HepG2 (cell line): ENCODE measurements at regions not wholly inside any gene's neighbourhood (a gene's known extent, or its start where the extent isn't known, plus 50 kb on each side); places are given as distances from the start of the nearest gene placed in this dataset.

Experiments
- ATAC-seq: fragments of 200-7000 bp; cut with Tn5 transposase; 3 replicates; pipeline ENCODE4 v1.9.1; 2020; ENCODE audit warnings: mild to moderate bottlenecking, moderate library complexity
- BruUV-seq: library from RNA; stranded (reverse); fragments of 400-500 nt; replicated peaks from 2 replicates; lab custom pipeline; 2021; lab: Mats Ljungman, UMichigan
- CTCF ChIA-PET: fragments of 300-600 bp; formaldehyde crosslinking; extraction: SDS; loops from one replicate; lab custom pipeline; 2021; ENCODE audit warnings: low total read pairs, inconsistent platforms, low intra/inter-chr PET ratio; lab: Yijun Ruan, JAX
- POLR2A ChIA-PET: fragments of 350-600 bp; sonication (Branson Sonifier 250); formaldehyde crosslinking; loops from one replicate; lab custom pipeline; 2020; ENCODE audit warnings: antibody characterized with exemption, inconsistent platforms; lab: Yijun Ruan, JAX
- DNase-seq: peaks from one replicate; pipeline ENCODE4 v3.0.0-alpha.2; 2015; ENCODE audit warnings: low spot score
- FAIRE-seq: peaks from 3 replicates; lab custom pipeline; 2011; peaks lifted over from hg19 to GRCh38; lab: Jason Lieb, UNC
- H2AFZ ChIP-seq: one replicate; pipeline ENCODE4 v1.6.1; 2011; ENCODE audit warnings: low read length, inconsistent platforms
- H3K27ac ChIP-seq: fragments of 300-600 bp; 3 replicates; pipeline ENCODE4 v1.8.0; 2011; ENCODE audit warnings: mixed run types, mild to moderate bottlenecking, mixed read lengths, low read length, inconsistent platforms; ENCODE audit not compliant: insufficient read depth; ENCODE audit errors: extremely low read length
- H3K27me3 ChIP-seq, 2 experiments: fragments of 200-600 bp in 1 of 2; 2 replicates in 1 of 2; 3 replicates in 1 of 2; pipeline versions ENCODE4 v1.6.0 to v1.8.0; 2011; ENCODE audit warnings: low read length in 2 of 2, mild to moderate bottlenecking in 2 of 2, moderate library complexity in 2 of 2, inconsistent platforms in 1 of 2; ENCODE audit not compliant: insufficient read depth in 2 of 2, control insufficient read depth in 1 of 2
- H3K36me3 ChIP-seq, 2 experiments: fragments of 200-600 bp in 1 of 2; replicated peaks in 1 of 2; 2 replicates in 1 of 2; 3 replicates in 1 of 2; pipeline versions ENCODE4 v1.5.1 to v1.8.0; 2011; ENCODE audit warnings: low read length in 2 of 2, inconsistent platforms in 1 of 2; ENCODE audit not compliant: insufficient read depth in 2 of 2, control insufficient read depth in 1 of 2
- H3K4me1 ChIP-seq: 2 replicates; pipeline ENCODE4 v1.5.1; 2012; ENCODE audit warnings: low read length, inconsistent platforms; ENCODE audit not compliant: insufficient read depth
- H3K4me2 ChIP-seq: 2 replicates; pipeline ENCODE4 v1.6.0; 2011; ENCODE audit warnings: low read depth, low read length, inconsistent platforms
- H3K4me3 ChIP-seq, 3 experiments: fragments of 200-600 bp in 1 of 3; sonication (generic), shearing (Covaris generic) in 1 of 3; replicated peaks in 1 of 3; 2 replicates each; pipeline ENCODE4 v1.5.1; 2011 to 2016; ENCODE audit warnings: low read length in 3 of 3, inconsistent platforms in 2 of 3, low read depth in 2 of 3, mild to moderate bottlenecking in 2 of 3, control low read depth in 1 of 3, mixed read lengths in 1 of 3; ENCODE audit not compliant: insufficient read depth in 1 of 3
- H3K79me2 ChIP-seq: one replicate; pipeline ENCODE4 v1.6.1; 2011; ENCODE audit warnings: low read length, inconsistent platforms; ENCODE audit not compliant: insufficient read depth
- H3K9ac ChIP-seq: 2 replicates; pipeline ENCODE4 v1.6.0; 2011; ENCODE audit warnings: mild to moderate bottlenecking, low read depth, low read length, inconsistent platforms; ENCODE audit not compliant: insufficient read depth
- H3K9me3 ChIP-seq: 2 replicates; pipeline ENCODE4 v1.5.1; 2012; ENCODE audit warnings: mild to moderate bottlenecking, low read length
- H4K20me1 ChIP-seq: 2 replicates; pipeline ENCODE4 v1.6.0; 2011; ENCODE audit warnings: inconsistent platforms, mild to moderate bottlenecking, low read length, moderate library complexity; ENCODE audit not compliant: insufficient read depth
- FOXJ3 ChIP-seq: sonication (generic); formaldehyde crosslinking; IDR thresholded peaks from 2 replicates; pipeline ENCODE4 v1.4.0; 2020; ENCODE audit warnings: missing genetic modification reagents, mild to moderate bottlenecking, borderline replicate concordance
- IRF2 ChIP-seq: IDR thresholded peaks from 2 replicates; pipeline ENCODE4 v1.6.1; 2018; ENCODE audit warnings: missing genetic modification reagents, missing compliant biosample characterization
- MXI1 ChIP-seq: IDR thresholded peaks from 3 replicates; pipeline ENCODE4 v1.6.1; 2012; ENCODE audit warnings: low read depth, low read length, inconsistent platforms, borderline replicate concordance
- RBAK ChIP-seq: sonication (generic); formaldehyde crosslinking; IDR thresholded peaks from 2 replicates; pipeline ENCODE4 v1.5.1; 2020; ENCODE audit warnings: mild to moderate bottlenecking, missing genetic modification reagents
- ZNF569 ChIP-seq: sonication (generic); formaldehyde crosslinking; IDR thresholded peaks from 2 replicates; pipeline ENCODE4 v1.5.0; 2020; ENCODE audit warnings: mild to moderate bottlenecking, missing genetic modification reagents, moderate library complexity, borderline replicate concordance
- WGBS: methylation state at CpG from one replicate; pipeline ENCODE4 v1.1.6; 2017; ENCODE audit warnings: low lambda C conversion rate; 5-methylcytosine and 5-hydroxymethylcytosine counted together
- in situ Hi-C: cut with HindIII; loops from 2 replicates; pipeline ENCODE4 v1.10.0; 2017; ENCODE audit warnings: low pct_unique_long_range_greater_than_20kb; ENCODE audit not compliant: extremely low pct_ligation_motif_present
- intact Hi-C: fragments of 100-400 bp; cut with micrococcal nuclease; formaldehyde crosslinking; loops from one replicate; pipeline ENCODE4 v1.10.0; 2022; ENCODE audit not compliant: unreplicated experiment
- TF ChIP-seq, protein P1 (sequence below): sonication (generic); formaldehyde crosslinking; IDR thresholded peaks from 2 replicates; pipeline ENCODE4 v1.4.0; 2020; ENCODE audit warnings: mild to moderate bottlenecking, missing genetic modification reagents
- TF ChIP-seq, protein P2 (sequence below), 2 experiments: fragments of 450-650 bp in 1 of 2; sonication (generic) in 1 of 2; formaldehyde crosslinking; IDR thresholded peaks; 2 replicates each; pipeline versions ENCODE4 v1.5.0 to v1.8.0; 2020 to 2022; ENCODE audit warnings: mild to moderate bottlenecking in 1 of 2, missing genetic modification reagents in 1 of 2

GRCh38 chr3:24828011-24828410 lies 333.4 kb upstream of the THRB start:
- no peaks in the 10 kb centered on the region for H4K20me1 ChIP-seq
- TF ChIP-seq, protein P1, sequence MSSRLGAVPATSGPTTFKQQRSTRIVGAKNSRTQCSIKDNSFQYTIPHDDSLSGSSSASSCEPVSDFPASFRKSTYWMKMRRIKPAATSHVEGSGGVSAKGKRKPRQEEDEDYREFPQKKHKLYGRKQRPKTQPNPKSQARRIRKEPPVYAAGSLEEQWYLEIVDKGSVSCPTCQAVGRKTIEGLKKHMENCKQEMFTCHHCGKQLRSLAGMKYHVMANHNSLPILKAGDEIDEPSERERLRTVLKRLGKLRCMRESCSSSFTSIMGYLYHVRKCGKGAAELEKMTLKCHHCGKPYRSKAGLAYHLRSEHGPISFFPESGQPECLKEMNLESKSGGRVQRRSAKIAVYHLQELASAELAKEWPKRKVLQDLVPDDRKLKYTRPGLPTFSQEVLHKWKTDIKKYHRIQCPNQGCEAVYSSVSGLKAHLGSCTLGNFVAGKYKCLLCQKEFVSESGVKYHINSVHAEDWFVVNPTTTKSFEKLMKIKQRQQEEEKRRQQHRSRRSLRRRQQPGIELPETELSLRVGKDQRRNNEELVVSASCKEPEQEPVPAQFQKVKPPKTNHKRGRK (CRISPR knock-in tag): no peak
- TF ChIP-seq RBAK (CRISPR knock-in tag) (no peak), IRF2 (CRISPR knock-in tag) (no peak), FOXJ3 (CRISPR knock-in tag) (no peak), ZNF569 (CRISPR knock-in tag) (no peak), MXI1 (no peak)
- TF ChIP-seq, protein P2, sequence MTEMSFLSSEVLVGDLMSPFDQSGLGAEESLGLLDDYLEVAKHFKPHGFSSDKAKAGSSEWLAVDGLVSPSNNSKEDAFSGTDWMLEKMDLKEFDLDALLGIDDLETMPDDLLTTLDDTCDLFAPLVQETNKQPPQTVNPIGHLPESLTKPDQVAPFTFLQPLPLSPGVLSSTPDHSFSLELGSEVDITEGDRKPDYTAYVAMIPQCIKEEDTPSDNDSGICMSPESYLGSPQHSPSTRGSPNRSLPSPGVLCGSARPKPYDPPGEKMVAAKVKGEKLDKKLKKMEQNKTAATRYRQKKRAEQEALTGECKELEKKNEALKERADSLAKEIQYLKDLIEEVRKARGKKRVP (CRISPR knock-in tag; IDR thresholded peaks at IDR 0.05): no peak
- TF ChIP-seq, all 625 proteins: peak for 0
- Histone ChIP-seq H3K9me3 (no peaks in the 10 kb centered on the region), H3K4me2 (no peak overlapping the region), H3K4me3 (no peak overlapping the region), H3K27me3 (peaks cover 2 to 5% of the 10 kb centered on the region in 2 experiments; a peak in 3 of 5 replicates), H3K4me1 (no peaks in the 10 kb centered on the region), H3K27ac (no peak overlapping the region), H3K36me3 (no peaks in the 10 kb centered on the region), H3K9ac (no peak overlapping the region), H2AFZ (no peak overlapping the region), H3K79me2 (no peaks in the 10 kb centered on the region)
- in situ Hi-C loops: no loop called here
- no peak for DNase-seq
- CTCF ChIA-PET: no interaction called here
- ATAC-seq: no peak
- 8% methylated on average over 4 of the region's 4 CpGs for WGBS
- intact Hi-C loops: no loop called here
- no TSS peak for BruUV-seq
- FAIRE-seq: no peak
- POLR2A ChIA-PET: no interaction called here
